MCF 10A (cell line): ENCODE measurements at regions not wholly inside any gene's neighbourhood (a gene's known extent, or its start where the extent isn't known, plus 50 kb on each side); places are given as distances from the start of the nearest gene placed in this dataset.

Source experiments
- BruUV-seq: library from RNA; stranded (reverse); fragments of 400-500 nt; replicated peaks from 2 replicates; lab custom pipeline; 2021; lab: Mats Ljungman, UMichigan
- CTCF ChIA-PET: fragments of 300-600 bp; sonication (Branson Sonifier 250); formaldehyde crosslinking; extraction: SDS; loops from one replicate; lab custom pipeline; 2021; ENCODE audit warnings: antibody characterized with exemption, inconsistent platforms; lab: Yijun Ruan, JAX
- POLR2A ChIA-PET: fragments of 300-600, 350-650 bp; sonication (Branson Sonifier 250); formaldehyde crosslinking; extraction: SDS; loops from one replicate; lab custom pipeline; 2020; ENCODE audit warnings: antibody characterized with exemption, inconsistent platforms; lab: Yijun Ruan, JAX
- DNase-seq: peaks from one replicate; pipeline ENCODE4 v3.0.0-alpha.2; 2018; ENCODE audit not compliant: unreplicated experiment
- H3K27ac Mint-ChIP-seq: one replicate; pipeline ENCODE4 v1.8.0; 2022; ENCODE audit warnings: mild to moderate bottlenecking, low read depth, mixed read lengths; ENCODE audit not compliant: unreplicated experiment
- H3K27me3 Mint-ChIP-seq: one replicate; pipeline ENCODE4 v1.8.0; 2022; ENCODE audit warnings: mixed read lengths; ENCODE audit not compliant: insufficient read depth, unreplicated experiment
- H3K36me3 Mint-ChIP-seq: one replicate; pipeline ENCODE4 v1.8.0; 2022; ENCODE audit warnings: mild to moderate bottlenecking, moderate library complexity, mixed read lengths; ENCODE audit not compliant: insufficient read depth, unreplicated experiment
- H3K4me1 Mint-ChIP-seq: one replicate; pipeline ENCODE4 v1.8.0; 2022; ENCODE audit warnings: mixed read lengths; ENCODE audit not compliant: insufficient read depth, unreplicated experiment
- H3K4me3 Mint-ChIP-seq: one replicate; pipeline ENCODE4 v1.8.0; 2022; ENCODE audit warnings: mild to moderate bottlenecking, moderate library complexity, mixed read lengths; ENCODE audit not compliant: unreplicated experiment
- H3K9me3 Mint-ChIP-seq: one replicate; pipeline ENCODE4 v1.8.0; 2022; ENCODE audit warnings: mixed read lengths; ENCODE audit not compliant: unreplicated experiment
- CTCF ChIP-seq: fragments of 200-600 bp; IDR thresholded peaks from one replicate; pipeline ENCODE4 v1.8.0; 2022; ENCODE audit warnings: antibody characterized with exemption, mild to moderate bottlenecking; ENCODE audit not compliant: unreplicated experiment
- intact Hi-C: fragments of 100-400 bp; cut with micrococcal nuclease; formaldehyde crosslinking; loops from 2 replicates; pipeline ENCODE4 v1.14.1; 2022

- peaks cover 10% of the 10 kb centered on the region for H3K4me1 Mint-ChIP-seq
- ChIA-PET CTCF (interaction anchor here (0.8 to 3.0 kb wide), 2 partner anchors 193 to 276 kb away, joined by 3 to 12 read pairs; no protein-coding TSS in a partner anchor), POLR2A (interaction anchor here (1.1 to 2.9 kb wide), 3 partner anchors 66 to 276 kb away, joined by 3 to 12 read pairs (median 4); partner anchors contain the start of gene IRF2)
- intact Hi-C loops = no loop called here
- H3K9me3 Mint-ChIP-seq = no peaks in the 10 kb centered on the region
- no peak for TF ChIP-seq CTCF
- no peak for DNase-seq
- H3K27me3 Mint-ChIP-seq = no peaks in the 10 kb centered on the region
- H3K27ac Mint-ChIP-seq = no peak overlapping the region
- no TSS peak for BruUV-seq
- H3K4me3 Mint-ChIP-seq = no peak overlapping the region
- H3K36me3 Mint-ChIP-seq = no peaks in the 10 kb centered on the region
Observed at GRCh38 chr4:184540307-184540706, 66.0 kb upstream of the IRF2 start.

GRCh38 chr4:184538023-184538599 lies 63.8 kb upstream of the IRF2 start:
- DNase-seq = peak; percentile 94
- CTCF ChIA-PET = interaction anchor here (0.6 to 4.5 kb wide), 4 partner anchors 269 to 575 kb away, joined by 3 to 43 read pairs (median 8); no protein-coding TSS in a partner anchor

GRCh38 chr4:184537269-184538022 lies 63.1 kb upstream of the IRF2 start:
- peaks cover 18% of the 10 kb centered on the region for H3K4me1 Mint-ChIP-seq
- DNase-seq = peak; percentile 96
- ChIA-PET CTCF (interaction anchor here (0.6 to 4.5 kb wide), 6 partner anchors 13 to 575 kb away, joined by 3 to 43 read pairs (median 3); no protein-coding TSS in a partner anchor), POLR2A (interaction anchor here (0.5 to 4.0 kb wide), 35 partner anchors 10 to 784 kb away, joined by 3 to 108 read pairs (median 4); partner anchors contain the start of genes CASP3, CENPU, IRF2 and PRIMPOL)
- H3K9me3 Mint-ChIP-seq = no peaks in the 10 kb centered on the region
- TF ChIP-seq CTCF = no peak
- H3K27ac Mint-ChIP-seq = peak overlapping the region; percentile 99
- H3K36me3 Mint-ChIP-seq = no peaks in the 10 kb centered on the region
- H3K27me3 Mint-ChIP-seq = no peaks in the 10 kb centered on the region
- no TSS peak for BruUV-seq
- intact Hi-C loops = loop anchor here (1.0 to 5.0 kb wide), 7 partner anchors 63 to 700 kb away; partner anchors contain the start of gene IRF2
- peak overlapping the region; percentile 93 for H3K4me3 Mint-ChIP-seq

More at GRCh38 chr4:184538023-184538599, 63.8 kb upstream of the IRF2 start:
- POLR2A ChIA-PET = interaction anchor here (0.5 to 4.0 kb wide), 26 partner anchors 11 to 783 kb away, joined by 3 to 108 read pairs (median 4); partner anchors contain the start of genes CASP3, IRF2 and PRIMPOL
- Mint-ChIP-seq H3K36me3 (no peaks in the 10 kb centered on the region), H3K27ac (peak overlapping the region; percentile 99), H3K4me3 (peak overlapping the region; percentile 93), H3K9me3 (no peaks in the 10 kb centered on the region), H3K4me1 (peaks cover 18% of the 10 kb centered on the region), H3K27me3 (no peaks in the 10 kb centered on the region)
- peak; percentile 66 for TF ChIP-seq CTCF
- BruUV-seq = no TSS peak
- intact Hi-C loops = loop anchor here (1.0 to 5.0 kb wide), 6 partner anchors 121 to 701 kb away; no protein-coding TSS in a partner anchor
